Adrenal gland (tissue), 9 donors: ENCODE measurements at regions not wholly inside any gene's neighbourhood (a gene's known extent, or its start where the extent isn't known, plus 50 kb on each side); places are given as distances from the start of the nearest gene placed in this dataset.

Experiments used
- DNase-seq, 7 donors: peaks; one replicate each; pipeline ENCODE4 v3.0.0-alpha.2; 2019 to 2020
- H3K27ac ChIP-seq, 5 donors: fragments of 200-600 bp; sonication (generic) in 4 of 5; 1 replicate in 3 of 5; 2 replicates in 2 of 5; pipeline versions ENCODE4 v1.5.1 to v1.8.0; 2016 to 2020; ENCODE audit warnings: mild to moderate bottlenecking in 1 of 5
- H3K27me3 ChIP-seq: fragments of 200-600 bp; 2 replicates; pipeline ENCODE4 v1.8.0; 2021
- H3K36me3 ChIP-seq, 2 donors: fragments of 200-600 bp; replicated peaks in 1 of 2; 1 replicate in 1 of 2; 2 replicates in 1 of 2; pipeline versions ENCODE4 v1.5.1 to v1.8.0; 2018 to 2022
- H3K4me1 ChIP-seq, 2 donors: fragments of 200-600 bp; replicated peaks in 1 of 2; 1 replicate in 1 of 2; 2 replicates in 1 of 2; pipeline versions ENCODE4 v1.5.1 to v1.8.0; 2018 to 2021
- H3K4me3 ChIP-seq, 4 donors: fragments of 200-600 bp; sonication (generic) in 3 of 4; one replicate each; pipeline ENCODE4 v1.5.1; 2016 to 2018
- H3K9me3 ChIP-seq, 3 donors: fragments of 200-600 bp; sonication (generic) in 1 of 3; replicated peaks in 1 of 3; 1 replicate in 2 of 3; 2 replicates in 1 of 3; pipeline versions ENCODE4 v1.5.1 to v1.8.0; 2016 to 2021
- CTCF ChIP-seq, 6 experiments: fragments of 450-650 bp in 4 of 6; fragments of 200-600 bp in 2 of 6; sonication (generic) in 1 of 6; IDR thresholded peaks; 1 replicate in 5 of 6; 2 replicates in 1 of 6; pipeline versions ENCODE4 v1.5.1 to v1.8.0; 2016 to 2021; ENCODE audit warnings: antibody characterized with exemption in 6 of 6, mild to moderate bottlenecking in 2 of 6, moderate library complexity in 1 of 6
- POLR2A ChIP-seq, 2 donors: fragments of 450-650 bp; IDR thresholded peaks; one replicate each; pipeline ENCODE4 v1.6.1; 2017; ENCODE audit warnings: antibody characterized with exemption in 2 of 2, mild to moderate bottlenecking in 2 of 2, moderate library complexity in 1 of 2
- WGBS, 4 donors: extraction: QIAGEN DNeasy Blood & Tissue Kit in 2 of 4; methylation state at CpG; one replicate each; pipeline versions ENCODE4 v1.1.5 to v1.1.7; 2013 to 2017; 5-methylcytosine and 5-hydroxymethylcytosine counted together
- intact Hi-C, 2 donors: fragments of 100-400 bp; cut with DNase I; formaldehyde crosslinking; loops; one replicate each; pipeline versions ENCODE4 v1.14.1 to v1.15.0; 2022 to 2023
- donor health status: healthy with polysubstance abuse.
- donor health status: Bipolar disorder and iron deficiency.
- donor health status: DM: yes; HTN: yes; CAD: no.
- donor health status: DM: no; HTN: no; CAD: no.
- donor health status: DM: no; HTN: no; CAD: no.

DNA sequence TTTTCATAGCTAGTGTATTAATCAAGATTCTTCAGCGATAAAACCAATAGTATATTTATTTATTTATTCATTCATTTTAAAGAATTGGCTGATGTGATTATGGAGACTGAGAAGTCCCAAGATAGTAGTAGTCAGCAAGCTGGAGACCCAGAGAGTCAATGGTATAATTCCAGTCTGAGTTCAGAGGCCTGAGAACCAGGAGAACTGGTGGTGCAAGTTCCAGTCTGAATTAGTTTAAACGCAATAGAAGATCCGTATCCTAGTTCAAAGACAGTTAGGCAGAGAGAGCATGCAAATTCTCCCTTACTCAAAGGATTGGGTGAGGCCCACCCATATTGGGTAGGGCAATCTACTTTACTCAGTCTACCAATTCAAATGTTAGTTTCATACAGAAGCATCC, 364.2 kb upstream of the RPS23 start:
- H3K27me3 ChIP-seq = no peaks in the 10 kb centered on the region
- intact Hi-C loops = loop anchor here (10.0 kb wide), 2 partner anchors 278 to 288 kb away; no protein-coding TSS in a partner anchor
- H3K36me3 ChIP-seq = no peaks in the 10 kb centered on the region
- no peaks in the 10 kb centered on the region for H3K9me3 ChIP-seq
- H3K4me1 ChIP-seq = peaks cover 8 to 27% of the 10 kb centered on the region in 2 donors
- 96 to 99% (median 96%) methylated on average over 3 of the region's 3 CpGs for WGBS, 4 donors
- H3K4me3 ChIP-seq = no peak overlapping the region
- no peak for DNase-seq
- no peak overlapping the region for H3K27ac ChIP-seq
- TF ChIP-seq POLR2A (IDR thresholded peaks at IDR 0.05) = no peak
- no peak for TF ChIP-seq CTCF (IDR thresholded peaks at IDR 0.05)

DNA sequence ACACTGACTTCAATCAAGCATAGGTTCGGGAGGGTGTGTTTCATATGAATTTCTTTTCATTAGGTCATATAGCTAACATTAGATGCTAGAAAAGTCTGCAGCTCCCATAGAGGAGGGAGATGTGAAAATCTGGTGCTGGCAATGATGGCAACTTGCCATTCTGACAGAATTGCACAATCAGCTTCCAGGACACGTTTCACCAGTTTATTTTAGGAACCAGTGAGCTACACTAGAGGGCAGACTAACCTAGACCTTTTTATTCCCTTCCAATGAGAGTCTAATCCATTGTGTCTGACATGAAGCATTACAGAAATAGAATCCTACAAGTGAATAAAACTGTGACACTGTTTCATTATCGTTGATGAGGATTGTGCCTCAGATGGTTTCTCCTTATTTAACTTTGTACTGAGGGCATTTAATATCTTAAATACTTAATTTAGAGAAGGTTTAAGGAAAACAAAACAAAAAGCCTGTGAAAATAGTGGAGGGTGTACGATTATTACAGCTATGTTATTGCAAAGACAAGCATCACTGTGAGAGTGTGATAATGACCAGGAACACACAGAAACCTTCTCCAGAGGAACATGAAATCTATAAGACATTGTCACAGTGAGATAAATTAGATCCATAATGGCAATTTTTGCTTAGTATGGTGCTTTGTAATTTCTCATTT, 363.3 kb upstream of the RPS23 start:
- peak; percentile 73 to 94 (median 83) for DNase-seq
- 23 to 30% (median 28%) methylated on average over 4 of the region's 4 CpGs for WGBS, 4 donors
- H3K27me3 ChIP-seq = no peaks in the 10 kb centered on the region
- H3K9me3 ChIP-seq = no peaks in the 10 kb centered on the region
- H3K4me1 ChIP-seq = peaks cover 8 to 27% of the 10 kb centered on the region in 2 donors
- no peak for TF ChIP-seq POLR2A (IDR thresholded peaks at IDR 0.05)
- peak; percentile 41 to 92 (median 88) for TF ChIP-seq CTCF (IDR thresholded peaks at IDR 0.05)
- H3K4me3 ChIP-seq = no peak overlapping the region
- intact Hi-C loops = loop anchor here (10.0 kb wide), 2 partner anchors 277 to 287 kb away; no protein-coding TSS in a partner anchor
- peak overlapping the region in 2 of 5 donors; percentile 25 to 35 for H3K27ac ChIP-seq
- no peaks in the 10 kb centered on the region for H3K36me3 ChIP-seq

DNA sequence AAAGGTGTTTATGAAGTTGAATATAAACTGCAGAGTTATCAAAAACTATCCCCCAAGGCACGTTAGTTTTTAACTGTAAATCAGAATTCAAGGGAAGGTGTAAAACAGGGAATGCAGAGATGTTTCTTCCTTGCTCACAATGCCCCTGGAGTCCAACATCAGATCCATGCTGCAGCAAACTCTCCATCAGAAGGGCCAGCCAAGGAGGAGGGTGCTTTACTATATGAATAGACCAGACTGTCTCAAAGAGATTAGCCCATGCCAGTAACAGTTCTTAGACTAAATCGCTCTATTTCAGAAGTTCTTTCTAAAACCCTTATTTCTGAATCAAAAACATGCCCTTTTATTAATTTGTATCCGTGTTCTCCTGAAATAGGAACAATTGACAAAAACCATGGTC, 362.8 kb upstream of the RPS23 start:
- peak overlapping the region in 2 of 5 donors; percentile 25 to 35 for H3K27ac ChIP-seq
- 39 to 56% (median 45%) methylated on average over 3 of the region's 3 CpGs for WGBS, 4 donors
- intact Hi-C loops = loop anchor here (10.0 kb wide), 2 partner anchors 276 to 286 kb away; no protein-coding TSS in a partner anchor

More for the DNA sequence above, 362.8 kb upstream of the RPS23 start:
- Histone ChIP-seq H3K4me1 (peaks cover 8 to 27% of the 10 kb centered on the region in 2 donors), H3K4me3 (no peak overlapping the region), H3K27me3 (no peaks in the 10 kb centered on the region), H3K9me3 (no peaks in the 10 kb centered on the region), H3K36me3 (no peaks in the 10 kb centered on the region)
- no peak for DNase-seq
- no peak for TF ChIP-seq CTCF (IDR thresholded peaks at IDR 0.05)
- no peak for TF ChIP-seq POLR2A (IDR thresholded peaks at IDR 0.05)
